ENCODE measurements at regions not wholly inside any gene's neighbourhood (a gene's known extent, or its start where the extent isn't known, plus 50 kb on each side); places are given as distances from the start of the nearest gene placed in this dataset.

- H3K27me3 ChIP-seq (replicated peaks in 1 of 4; ENCODE audit: control insufficient read depth in 3 of 4, extremely low read depth in 1 of 4, insufficient read depth in 3 of 4, low read length in 3 of 4) = no peaks in the 10 kb centered on the region; a peak in 1 of 7 replicates
- H3K14ac ChIP-seq (ENCODE audit: insufficient read length) = no peak overlapping the region
- H3K79me1 ChIP-seq (ENCODE audit: low read depth, low read length) = no peaks in the 10 kb centered on the region
- no peak overlapping the region for H2AK5ac ChIP-seq (ENCODE audit: low read depth, low read length)
- no peak overlapping the region for H4K5ac ChIP-seq (ENCODE audit: insufficient read length, low read depth, low read length)
- H3K23ac ChIP-seq (ENCODE audit: insufficient read length) = no peak overlapping the region
- H3K56ac ChIP-seq (replicated peaks; ENCODE audit: insufficient read length, low read depth, low read length) = no peak overlapping the region
- no peaks in the 10 kb centered on the region; the same call in 1 of the 2 replicates for H3K23me2 ChIP-seq (ENCODE audit: low read depth, low read length)
- H3K4me1 ChIP-seq (replicated peaks in 1 of 4; ENCODE audit: control insufficient read depth in 3 of 4, insufficient read depth in 4 of 4, low read length in 3 of 4) = no peaks in the 10 kb centered on the region
- no peak overlapping the region for H2AFZ ChIP-seq (ENCODE audit: low read length)
- H3K27ac ChIP-seq (ENCODE audit: low read depth, low read length) = no peak overlapping the region
- DNase-seq (ENCODE audit: low read depth in 1 of 2, low spot score in 2 of 2) (no peak), FAIRE-seq (no peak)
- H4K20me1 ChIP-seq (replicated peaks in 1 of 2; ENCODE audit: control insufficient read depth in 1 of 2, insufficient read depth in 2 of 2, low read length in 2 of 2) = no peaks in the 10 kb centered on the region
- H2BK120ac ChIP-seq (replicated peaks; ENCODE audit: low read depth, low read length) = no peak overlapping the region
- CTCF ChIA-PET (ENCODE audit: partially characterized antibody) = no interaction called here
- H3K4me3 ChIP-seq (ENCODE audit: extremely low read depth in 1 of 4, insufficient read depth in 2 of 4, low read depth in 3 of 4, low read length in 4 of 4) = no peak overlapping the region
- 86% methylated on average over 1 of the region's 1 CpG; no CpG with 5 or more reads in 1 of the 2 experiments for WGBS, 2 experiments (ENCODE audit: extremely low coverage in 1 of 2, insufficient coverage in 1 of 2, insufficient read length in 1 of 2, insufficient replicate concordance in 2 of 2, low coverage in 1 of 2, low lambda C conversion rate in 2 of 2, missing lambda C conversion rate in 1 of 2)
- H3K79me2 ChIP-seq (ENCODE audit: control insufficient read depth in 1 of 2, insufficient read depth in 2 of 2, low read length in 2 of 2) = no peaks in the 10 kb centered on the region
- TF ChIP-seq SUZ12 (IDR thresholded peaks at IDR 0.05; ENCODE audit: low read length) (no peak), TBP (IDR thresholded peaks at IDR 0.05; ENCODE audit: low read depth, low read length) (no peak), CHD1 (IDR thresholded peaks at IDR 0.05; ENCODE audit: low read depth, low read length) (no peak), FOSL1 (IDR thresholded peaks at IDR 0.05; ENCODE audit: insufficient read depth, low read depth, low read length) (no peak), GTF2F1 (IDR thresholded peaks at IDR 0.05; ENCODE audit: borderline replicate concordance, low read depth, low read length) (no peak), JUN (IDR thresholded peaks at IDR 0.05; ENCODE audit: low read depth, low read length) (no peak), POLR2A (IDR thresholded peaks at IDR 0.05; ENCODE audit: control extremely low read depth in 1 of 2, low read depth in 2 of 2, low read length in 2 of 2) (no peak), PHF8 (conservative IDR thresholded peaks at IDR 0.05; ENCODE audit: low read depth, low read length) (no peak), TAF1 (IDR thresholded peaks at IDR 0.05; ENCODE audit: low read depth, low read length) (no peak), RXRA (IDR thresholded peaks at IDR 0.05; ENCODE audit: insufficient read depth, low read depth, low read length) (no peak)
- H3K9ac ChIP-seq (replicated peaks in 1 of 4; ENCODE audit: extremely low read depth in 1 of 4, low read depth in 3 of 4, low read length in 3 of 4) = no peak overlapping the region
- no peak overlapping the region for H3K4ac ChIP-seq (replicated peaks; ENCODE audit: insufficient read length, low read depth, low read length)
- POLR2A ChIA-PET (ENCODE audit: partially characterized antibody) = no interaction called here
- no peaks in the 10 kb centered on the region for H3K36me3 ChIP-seq (ENCODE audit: control insufficient read depth in 2 of 4, insufficient read depth in 4 of 4, low read length in 3 of 4)
- H3K18ac ChIP-seq (ENCODE audit: extremely low read depth, low read length) = no peak overlapping the region
- H2BK15ac ChIP-seq (ENCODE audit: low read length) = no peak overlapping the region
- H3K4me2 ChIP-seq (ENCODE audit: insufficient read depth in 1 of 2, low read depth in 2 of 2, low read length in 2 of 2) = no peak overlapping the region
- H4K91ac ChIP-seq (replicated peaks; ENCODE audit: insufficient read length, low read length) = no peak overlapping the region
- no peak overlapping the region for H2BK5ac ChIP-seq (ENCODE audit: low read depth, low read length)
- no peak overlapping the region for H2BK20ac ChIP-seq (ENCODE audit: low read length)
- H3K9me3 ChIP-seq (ENCODE audit: insufficient read depth in 2 of 2, low read depth in 1 of 2, low read length in 1 of 2) = no peaks in the 10 kb centered on the region
- no peak overlapping the region for H2BK12ac ChIP-seq (ENCODE audit: low read depth, low read length)
- H4K8ac ChIP-seq (ENCODE audit: extremely low read depth, insufficient read depth, low read length) = no peak overlapping the region
Observed at GRCh38 chr20:11843289-11843688, 74.4 kb upstream of the BTBD3 start.

All from H1 (cell line).